ENCODE measurements at regions not wholly inside any gene's neighbourhood (a gene's known extent, or its start where the extent isn't known, plus 50 kb on each side); places are given as distances from the start of the nearest gene placed in this dataset.

- Histone ChIP-seq H3K27ac (ENCODE audit: low read depth) (no peak overlapping the region), H3F3A (replicated peaks; ENCODE audit: low read depth) (peaks cover 14% of the 10 kb centered on the region; the same call in 1 of the 2 replicates), H3K4me2 (peak overlapping the region; percentile 66; the same call in 1 of the 2 replicates), H4K20me1 (replicated peaks; ENCODE audit: insufficient read depth) (no peaks in the 10 kb centered on the region), H3K4me3 (no peak overlapping the region), H3K27me3 (ENCODE audit: insufficient read depth) (no peaks in the 10 kb centered on the region), H3K36me3 (ENCODE audit: insufficient read depth) (no peaks in the 10 kb centered on the region), H3K79me2 (replicated peaks; ENCODE audit: insufficient read depth) (peaks cover 14% of the 10 kb centered on the region), H3K4me1 (ENCODE audit: insufficient read depth) (peaks cover 59% of the 10 kb centered on the region), H2AFZ (no peak overlapping the region), H3K9me2 (ENCODE audit: insufficient read depth) (no peaks in the 10 kb centered on the region)
- DNase-seq (ENCODE audit: low spot score) = no peak
- Mint-ChIP-seq H3K4me1 (peaks cover 50% of the 10 kb centered on the region), H3K4me3 (no peak overlapping the region), H3K27me3 (ENCODE audit: insufficient read depth, low read depth, poor library complexity) (peaks cover 7% of the 10 kb centered on the region), H3K36me3 (ENCODE audit: low read depth) (no peaks in the 10 kb centered on the region), H3K27ac (no peak overlapping the region), H3K9me3 (no peaks in the 10 kb centered on the region)
- TF ChIP-seq EZH2phosphoT487 (IDR thresholded peaks at IDR 0.05; ENCODE audit: unreplicated experiment) (no peak), REST (IDR thresholded peaks at IDR 0.05; ENCODE audit: unreplicated experiment) (no peak), JUNB (IDR thresholded peaks at IDR 0.05; ENCODE audit: unreplicated experiment) (no peak), CTCF (conservative IDR thresholded peaks at IDR 0.05; ENCODE audit: low read depth in 2 of 2) (no peak), POLR2AphosphoS5 (IDR thresholded peaks at IDR 0.05; ENCODE audit: low read depth) (no peak), ZNF331 (CRISPR knock-in tag; IDR thresholded peaks at IDR 0.05; ENCODE audit: low read depth) (no peak)
- ATAC-seq = no peak
Observed at GRCh38 chr1:201688514-201688913, 140.4 kb upstream of the IPO9 start.

GRCh38 chr1:201689647-201690046 lies 139.3 kb upstream of the IPO9 start:
- Histone ChIP-seq H3K27me3 (ENCODE audit: insufficient read depth) (no peaks in the 10 kb centered on the region), H3K4me1 (ENCODE audit: insufficient read depth) (peaks cover 70% of the 10 kb centered on the region), H4K20me1 (replicated peaks; ENCODE audit: insufficient read depth) (no peaks in the 10 kb centered on the region), H3K79me2 (replicated peaks; ENCODE audit: insufficient read depth) (peaks cover 9% of the 10 kb centered on the region; the same call in 1 of the 2 replicates), H3F3A (replicated peaks; ENCODE audit: low read depth) (peaks cover 14% of the 10 kb centered on the region; the same call in 1 of the 2 replicates), H2AFZ (no peak overlapping the region), H3K4me3 (no peak overlapping the region), H3K36me3 (ENCODE audit: insufficient read depth) (no peaks in the 10 kb centered on the region), H3K27ac (ENCODE audit: low read depth) (no peak overlapping the region), H3K9me2 (ENCODE audit: insufficient read depth) (no peaks in the 10 kb centered on the region), H3K4me2 (no peak overlapping the region)
- DNase-seq (ENCODE audit: low spot score) = no peak
- no peaks in the 10 kb centered on the region for H3K36me3 Mint-ChIP-seq (ENCODE audit: low read depth)
- ATAC-seq = no peak
- no peaks in the 10 kb centered on the region for H3K9me3 Mint-ChIP-seq
- H3K4me3 Mint-ChIP-seq = no peak overlapping the region
- peaks cover 44% of the 10 kb centered on the region for H3K4me1 Mint-ChIP-seq
- no peak overlapping the region for H3K27ac Mint-ChIP-seq
- peaks cover 7% of the 10 kb centered on the region for H3K27me3 Mint-ChIP-seq (ENCODE audit: insufficient read depth, low read depth, poor library complexity)
- TF ChIP-seq ZNF331 (CRISPR knock-in tag; IDR thresholded peaks at IDR 0.05; ENCODE audit: low read depth) (no peak), EZH2phosphoT487 (IDR thresholded peaks at IDR 0.05; ENCODE audit: unreplicated experiment) (no peak), ETS1 (IDR thresholded peaks at IDR 0.05) (no peak), CTCF (conservative IDR thresholded peaks at IDR 0.05; ENCODE audit: low read depth in 2 of 2) (no peak), STAT1 (IDR thresholded peaks at IDR 0.05; ENCODE audit: unreplicated experiment) (no peak), NANOG (IDR thresholded peaks at IDR 0.05; ENCODE audit: borderline replicate concordance) (no peak), CREB1 (CRISPR knock-in tag; IDR thresholded peaks at IDR 0.05; ENCODE audit: low read depth) (no peak)
